ENCODE measurements at regions not wholly inside any gene's neighbourhood (a gene's known extent, or its start where the extent isn't known, plus 50 kb on each side); places are given as distances from the start of the nearest gene placed in this dataset.

DNA sequence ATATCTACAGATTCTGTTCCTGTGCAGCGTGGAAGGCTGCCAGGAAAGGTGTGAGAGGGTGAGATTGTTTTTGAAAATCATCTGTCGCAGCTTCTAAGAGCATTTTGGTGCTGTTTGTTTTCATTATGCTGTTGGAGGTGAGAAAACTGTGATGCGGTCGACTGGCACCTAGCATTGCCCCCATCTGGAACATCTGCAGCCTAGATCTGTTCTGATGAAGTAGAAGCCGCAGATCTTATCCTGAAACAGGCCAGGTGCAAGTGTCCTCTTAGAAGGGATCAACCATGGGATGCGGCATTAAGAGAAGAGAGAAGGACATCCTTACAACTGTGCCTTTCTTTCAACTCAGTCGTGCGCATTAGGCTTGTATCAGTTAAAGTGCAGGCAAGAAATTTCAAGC lies 167.3 kb downstream of the CDH26 start:
- TF ChIP-seq, protein P1, sequence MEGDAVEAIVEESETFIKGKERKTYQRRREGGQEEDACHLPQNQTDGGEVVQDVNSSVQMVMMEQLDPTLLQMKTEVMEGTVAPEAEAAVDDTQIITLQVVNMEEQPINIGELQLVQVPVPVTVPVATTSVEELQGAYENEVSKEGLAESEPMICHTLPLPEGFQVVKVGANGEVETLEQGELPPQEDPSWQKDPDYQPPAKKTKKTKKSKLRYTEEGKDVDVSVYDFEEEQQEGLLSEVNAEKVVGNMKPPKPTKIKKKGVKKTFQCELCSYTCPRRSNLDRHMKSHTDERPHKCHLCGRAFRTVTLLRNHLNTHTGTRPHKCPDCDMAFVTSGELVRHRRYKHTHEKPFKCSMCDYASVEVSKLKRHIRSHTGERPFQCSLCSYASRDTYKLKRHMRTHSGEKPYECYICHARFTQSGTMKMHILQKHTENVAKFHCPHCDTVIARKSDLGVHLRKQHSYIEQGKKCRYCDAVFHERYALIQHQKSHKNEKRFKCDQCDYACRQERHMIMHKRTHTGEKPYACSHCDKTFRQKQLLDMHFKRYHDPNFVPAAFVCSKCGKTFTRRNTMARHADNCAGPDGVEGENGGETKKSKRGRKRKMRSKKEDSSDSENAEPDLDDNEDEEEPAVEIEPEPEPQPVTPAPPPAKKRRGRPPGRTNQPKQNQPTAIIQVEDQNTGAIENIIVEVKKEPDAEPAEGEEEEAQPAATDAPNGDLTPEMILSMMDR (conservative IDR thresholded peaks at IDR 0.05; ENCODE audit: low read depth, low read length) = no peak
- DNase-seq (ENCODE audit: low read depth) = no peak
- H3K4me3 ChIP-seq (ENCODE audit: low read depth, low read length) = no peak overlapping the region

DNA sequence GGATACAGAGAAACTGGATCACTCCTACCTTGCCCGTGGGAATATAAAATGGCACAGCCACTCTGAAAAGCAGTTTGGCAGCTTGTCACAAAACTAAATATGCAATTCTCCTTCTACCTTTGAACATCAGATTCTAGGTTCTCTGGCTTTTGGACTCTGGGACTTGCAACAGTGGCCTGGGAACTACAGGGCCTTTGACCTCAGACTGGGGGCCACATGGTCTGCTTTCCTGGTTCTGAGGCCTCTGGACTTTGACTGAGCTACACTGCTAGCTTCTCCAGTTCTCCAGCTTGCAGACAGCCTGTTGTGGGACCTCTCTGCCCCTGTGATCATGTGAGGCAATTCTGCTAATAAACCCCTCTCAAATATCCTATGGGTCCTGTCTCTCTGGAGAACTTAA lies 168.8 kb downstream of the CDH26 start:
- TF ChIP-seq, protein P1 (conservative IDR thresholded peaks at IDR 0.05; ENCODE audit: low read depth, low read length) = no peak
- no peak overlapping the region for H3K4me3 ChIP-seq (ENCODE audit: low read depth, low read length)
- no peak for DNase-seq (ENCODE audit: low read depth)

DNA sequence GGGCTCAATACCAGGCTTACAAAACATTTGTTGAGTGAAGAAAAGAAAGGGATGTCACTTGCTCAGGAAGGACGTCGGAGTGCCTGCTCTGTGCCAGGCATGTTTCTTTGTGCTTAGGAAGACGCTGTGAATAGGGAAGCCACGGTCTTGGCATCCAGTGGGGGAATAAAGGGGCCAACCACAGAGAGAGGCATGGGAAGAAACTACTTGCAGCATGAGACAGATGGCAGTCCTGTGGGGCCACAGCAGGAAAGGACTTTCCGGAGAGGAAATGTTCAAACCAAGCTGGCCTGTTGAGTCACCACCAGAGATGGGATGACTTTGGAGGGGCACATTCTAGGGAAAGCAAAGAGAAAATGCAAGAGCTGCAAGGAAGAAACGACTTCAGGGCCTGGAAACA lies 173.2 kb downstream of the CDH26 start:
- TF ChIP-seq, protein P1 (conservative IDR thresholded peaks at IDR 0.05; ENCODE audit: low read depth, low read length) = no peak
- H3K4me3 ChIP-seq (ENCODE audit: low read depth, low read length) = no peak overlapping the region
- DNase-seq (ENCODE audit: low read depth) = no peak

DNA sequence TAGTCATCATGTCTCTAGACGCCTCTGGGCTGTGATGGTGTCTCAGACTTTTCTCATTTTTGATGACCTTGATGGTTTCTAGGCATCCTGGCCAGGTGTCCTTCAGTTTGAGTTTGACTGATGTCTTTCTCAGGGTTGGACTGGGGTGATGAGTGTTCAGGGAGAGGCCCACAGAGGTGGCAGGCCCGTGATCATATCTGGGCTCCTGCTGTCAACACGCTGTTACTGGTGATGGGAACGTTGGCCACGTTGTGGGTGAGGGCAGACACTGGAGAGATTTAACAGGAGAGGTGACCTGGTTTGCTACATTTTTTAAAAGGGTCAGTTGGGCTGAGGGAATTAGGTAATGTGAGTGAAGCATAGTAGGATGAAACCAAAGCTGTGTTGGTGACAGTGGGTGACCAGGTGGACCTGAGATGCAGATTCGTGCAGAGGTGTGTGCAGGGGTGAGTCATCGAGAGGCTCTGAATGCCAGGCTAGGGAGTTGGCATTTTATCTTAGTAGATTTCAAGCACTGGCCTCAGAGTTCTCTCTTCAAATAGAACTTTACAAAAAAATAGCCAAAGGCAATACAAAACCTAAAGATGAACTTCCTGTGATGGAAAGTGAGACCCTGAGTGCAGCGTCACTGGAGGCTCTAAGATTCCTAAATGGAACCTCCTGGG lies 174.1 kb downstream of the CDH26 start:
- no peak for DNase-seq (ENCODE audit: low read depth)

DNA sequence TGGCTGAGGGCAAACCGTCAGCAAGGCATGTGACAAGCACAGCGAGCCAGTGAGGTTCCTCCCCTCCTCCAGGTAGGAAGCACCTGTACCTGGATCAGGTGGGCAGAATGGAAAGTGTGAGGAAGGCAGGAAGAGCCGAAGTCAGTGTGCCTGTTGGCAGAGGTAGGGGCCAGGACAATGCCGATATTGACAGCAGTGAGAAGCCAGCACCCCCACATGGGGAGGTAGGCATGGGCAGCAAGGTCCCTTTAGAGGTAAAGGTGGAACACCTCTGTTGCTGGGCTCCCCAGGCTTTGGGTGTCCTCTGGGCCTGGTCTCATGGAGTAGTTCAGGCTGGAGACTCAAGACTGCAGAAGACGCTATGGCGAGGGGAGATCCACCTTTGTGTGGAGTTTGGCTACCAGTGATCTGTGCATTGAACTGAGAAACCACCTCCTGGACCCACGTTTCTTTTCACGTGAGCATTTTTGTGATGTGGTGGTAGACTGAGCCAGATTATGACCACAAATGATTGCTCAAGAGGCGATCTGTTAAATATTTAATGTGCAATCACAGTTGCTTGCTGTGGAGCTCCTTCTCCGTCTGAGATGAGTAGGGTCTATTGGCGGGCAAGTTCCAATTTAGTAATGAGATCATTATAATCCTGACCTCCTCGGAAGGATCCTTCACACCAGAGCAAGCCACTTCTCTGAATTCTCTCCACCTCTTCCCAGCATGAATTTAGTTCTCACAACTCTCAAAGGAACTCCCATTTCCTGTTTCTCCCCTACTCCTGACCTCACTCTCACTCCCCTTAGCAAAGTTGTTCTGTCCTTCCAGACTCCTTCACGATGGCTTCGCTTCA lies 174.8 kb downstream of the CDH26 start:
- no peak overlapping the region for H3K4me3 ChIP-seq (ENCODE audit: low read depth, low read length)
- no peak for DNase-seq (ENCODE audit: low read depth)
- TF ChIP-seq, protein P1 (conservative IDR thresholded peaks at IDR 0.05; ENCODE audit: low read depth, low read length) = no peak

More for the DNA sequence above, 174.1 kb downstream of the CDH26 start:
- no peak overlapping the region for H3K4me3 ChIP-seq (ENCODE audit: low read depth, low read length)
- TF ChIP-seq, protein P1 (conservative IDR thresholded peaks at IDR 0.05; ENCODE audit: low read depth, low read length) = no peak

DNA sequence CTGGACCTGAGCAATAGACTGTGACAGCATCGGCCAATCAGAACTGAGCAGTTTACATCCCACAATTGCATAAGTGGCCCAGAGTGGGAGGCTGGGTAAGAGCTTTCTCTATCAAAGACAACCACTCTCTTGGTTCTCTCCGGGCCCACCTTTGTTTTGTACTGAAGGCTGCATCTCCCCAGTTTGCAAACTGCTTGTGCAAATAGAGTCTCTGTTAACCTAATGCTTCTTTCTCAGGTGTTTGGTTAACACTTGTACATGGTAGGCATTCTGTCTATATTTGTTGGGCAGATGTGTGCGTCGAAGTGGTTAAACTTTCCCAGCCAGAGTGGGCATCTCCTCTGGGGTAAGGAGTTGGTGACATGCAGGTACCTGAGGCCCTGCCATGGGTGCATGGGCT lies 177.1 kb downstream of the CDH26 start:
- TF ChIP-seq, protein P1 (conservative IDR thresholded peaks at IDR 0.05; ENCODE audit: low read depth, low read length) = no peak
- no peak overlapping the region for H3K4me3 ChIP-seq (ENCODE audit: low read depth, low read length)
- DNase-seq (ENCODE audit: low read depth) = no peak
